Adrenal gland (tissue), 5 donors: ENCODE measurements at regions not wholly inside any gene's neighbourhood (a gene's known extent, or its start where the extent isn't known, plus 50 kb on each side); places are given as distances from the start of the nearest gene placed in this dataset.

ENCODE experiments used
- POLR2A ChIP-seq, 2 donors: fragments of 450-650 bp; IDR thresholded peaks; one replicate each; pipeline ENCODE4 v1.6.1; 2017; ENCODE audit warnings: antibody characterized with exemption in 2 of 2, mild to moderate bottlenecking in 2 of 2, moderate library complexity in 1 of 2
- TF ChIP-seq, protein P1 (sequence below), 6 experiments: fragments of 450-650 bp in 4 of 6; fragments of 200-600 bp in 2 of 6; sonication (generic) in 1 of 6; IDR thresholded peaks; 1 replicate in 5 of 6; 2 replicates in 1 of 6; pipeline versions ENCODE4 v1.5.1 to v1.8.0; 2016 to 2021; ENCODE audit warnings: antibody characterized with exemption in 6 of 6, mild to moderate bottlenecking in 2 of 6, moderate library complexity in 1 of 6
- donor health status: DM: no; HTN: no; CAD: no.

DNA sequence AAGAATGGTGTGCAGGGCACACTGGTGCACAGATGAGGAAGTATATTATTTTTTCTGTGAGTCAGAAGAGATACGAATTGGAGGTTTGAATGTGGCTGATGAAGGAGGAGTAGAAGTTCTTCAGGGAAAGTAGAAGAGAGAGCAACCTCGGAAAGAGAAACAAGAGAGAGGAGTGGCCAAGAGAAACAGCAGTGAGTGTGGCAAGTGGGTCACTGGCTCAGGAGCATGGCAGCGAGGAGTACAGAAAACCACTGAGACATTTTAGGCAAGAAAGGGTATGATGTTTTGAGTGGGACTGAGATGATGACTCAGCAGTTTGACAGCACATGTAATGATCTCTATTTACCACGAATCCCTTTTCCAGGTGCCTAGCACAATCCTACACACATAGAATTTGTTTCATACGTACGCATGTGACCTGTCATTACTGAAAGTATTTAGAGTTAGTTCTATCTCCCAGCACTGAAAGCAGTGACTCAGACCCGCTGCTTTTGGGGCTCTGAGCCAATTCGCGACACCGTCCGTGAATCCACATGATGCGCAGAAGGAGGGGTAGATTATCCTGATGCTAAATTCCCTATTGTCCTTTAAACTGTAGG is 915.4 kb downstream of the DCDC2C start:
- TF ChIP-seq, protein P1, sequence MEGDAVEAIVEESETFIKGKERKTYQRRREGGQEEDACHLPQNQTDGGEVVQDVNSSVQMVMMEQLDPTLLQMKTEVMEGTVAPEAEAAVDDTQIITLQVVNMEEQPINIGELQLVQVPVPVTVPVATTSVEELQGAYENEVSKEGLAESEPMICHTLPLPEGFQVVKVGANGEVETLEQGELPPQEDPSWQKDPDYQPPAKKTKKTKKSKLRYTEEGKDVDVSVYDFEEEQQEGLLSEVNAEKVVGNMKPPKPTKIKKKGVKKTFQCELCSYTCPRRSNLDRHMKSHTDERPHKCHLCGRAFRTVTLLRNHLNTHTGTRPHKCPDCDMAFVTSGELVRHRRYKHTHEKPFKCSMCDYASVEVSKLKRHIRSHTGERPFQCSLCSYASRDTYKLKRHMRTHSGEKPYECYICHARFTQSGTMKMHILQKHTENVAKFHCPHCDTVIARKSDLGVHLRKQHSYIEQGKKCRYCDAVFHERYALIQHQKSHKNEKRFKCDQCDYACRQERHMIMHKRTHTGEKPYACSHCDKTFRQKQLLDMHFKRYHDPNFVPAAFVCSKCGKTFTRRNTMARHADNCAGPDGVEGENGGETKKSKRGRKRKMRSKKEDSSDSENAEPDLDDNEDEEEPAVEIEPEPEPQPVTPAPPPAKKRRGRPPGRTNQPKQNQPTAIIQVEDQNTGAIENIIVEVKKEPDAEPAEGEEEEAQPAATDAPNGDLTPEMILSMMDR (IDR thresholded peaks at IDR 0.05), result no peak
- TF ChIP-seq POLR2A (IDR thresholded peaks at IDR 0.05), result no peak
